DND-41 (cell line): ENCODE measurements at regions not wholly inside any gene's neighbourhood (a gene's known extent, or its start where the extent isn't known, plus 50 kb on each side); places are given as distances from the start of the nearest gene placed in this dataset.

Source experiments
- ATAC-seq: fragments of 200-7000 bp; cut with Tn5 transposase; 3 replicates; pipeline ENCODE4 v1.9.1; 2021; ENCODE audit warnings: low read depth; ENCODE audit not compliant: insufficient read depth
- DNase-seq: peaks from one replicate; pipeline ENCODE4 v3.0.0-alpha.2; 2020
- H2AFZ ChIP-seq: 2 replicates; pipeline ENCODE4 v1.6.0; 2012; ENCODE audit warnings: low read depth, low read length
- H3K27ac ChIP-seq: 2 replicates; pipeline ENCODE4 v1.5.1; 2012; ENCODE audit warnings: low read length, inconsistent platforms
- H3K27me3 ChIP-seq: fragments of 200-600 bp; sonication (generic); 2 replicates; pipeline ENCODE4 v1.6.0; 2012; ENCODE audit warnings: low read length, mild to moderate bottlenecking, inconsistent platforms; ENCODE audit not compliant: insufficient read depth, poor library complexity
- H3K36me3 ChIP-seq: 2 replicates; pipeline ENCODE4 v1.5.1; 2012; ENCODE audit warnings: low read length, inconsistent platforms; ENCODE audit not compliant: insufficient read depth
- H3K4me1 ChIP-seq: 2 replicates; pipeline ENCODE4 v1.5.1; 2012; ENCODE audit warnings: mild to moderate bottlenecking, low read length; ENCODE audit not compliant: insufficient read depth
- H3K4me2 ChIP-seq: 2 replicates; pipeline ENCODE4 v1.6.0; 2012; ENCODE audit warnings: mild to moderate bottlenecking, moderate library complexity, low read length, inconsistent platforms; ENCODE audit not compliant: insufficient read depth
- H3K4me3 ChIP-seq, 2 experiments: fragments of 200-600 bp in 1 of 2; shearing (Covaris generic) in 1 of 2; 2 replicates each; pipeline ENCODE4 v1.5.1; 2012 to 2016; ENCODE audit warnings: inconsistent platforms in 2 of 2, low read length in 2 of 2, mild to moderate bottlenecking in 2 of 2, low read depth in 1 of 2, moderate library complexity in 1 of 2
- H3K79me2 ChIP-seq: 2 replicates; pipeline ENCODE4 v1.6.0; 2012; ENCODE audit warnings: low read length, inconsistent platforms; ENCODE audit not compliant: insufficient read depth
- H3K9ac ChIP-seq: 2 replicates; pipeline ENCODE4 v1.6.0; 2012; ENCODE audit warnings: low read depth, mild to moderate bottlenecking, inconsistent platforms, low read length, moderate library complexity
- H3K9me3 ChIP-seq: 2 replicates; pipeline ENCODE4 v1.5.1; 2012; ENCODE audit warnings: low read length, moderate library complexity, mild to moderate bottlenecking, inconsistent platforms; ENCODE audit not compliant: insufficient read depth, severe bottlenecking
- H4K20me1 ChIP-seq: 2 replicates; pipeline ENCODE4 v1.6.0; 2012; ENCODE audit warnings: low read length; ENCODE audit not compliant: insufficient read depth
- CTCF ChIP-seq: IDR thresholded peaks from 2 replicates; pipeline ENCODE4 v1.5.1; 2012; ENCODE audit warnings: borderline replicate concordance, low read length, moderate library complexity, mild to moderate bottlenecking; ENCODE audit not compliant: poor library complexity, severe bottlenecking; ENCODE audit errors: extremely low read depth
- EZH2 ChIP-seq: IDR thresholded peaks from 3 replicates; pipeline ENCODE4 v1.6.1; 2012; ENCODE audit warnings: borderline replicate concordance, low read depth, mild to moderate bottlenecking, moderate library complexity, low read length, inconsistent platforms; ENCODE audit not compliant: severe bottlenecking

GRCh38 chr12:24020397-24021163 is 71.1 kb upstream of the SOX5 start:
- Histone ChIP-seq H3K4me2 (no peak overlapping the region), H2AFZ (no peak overlapping the region), H3K79me2 (no peaks in the 10 kb centered on the region), H3K9me3 (no peaks in the 10 kb centered on the region), H3K9ac (no peak overlapping the region), H3K36me3 (no peaks in the 10 kb centered on the region), H3K4me1 (no peaks in the 10 kb centered on the region), H4K20me1 (no peaks in the 10 kb centered on the region), H3K4me3 (no peak overlapping the region), H3K27ac (no peak overlapping the region), H3K27me3 (no peaks in the 10 kb centered on the region)
- no peak for DNase-seq
- no peak for TF ChIP-seq EZH2
- TF ChIP-seq CTCF: no peak
- ATAC-seq: no peak

DNA sequence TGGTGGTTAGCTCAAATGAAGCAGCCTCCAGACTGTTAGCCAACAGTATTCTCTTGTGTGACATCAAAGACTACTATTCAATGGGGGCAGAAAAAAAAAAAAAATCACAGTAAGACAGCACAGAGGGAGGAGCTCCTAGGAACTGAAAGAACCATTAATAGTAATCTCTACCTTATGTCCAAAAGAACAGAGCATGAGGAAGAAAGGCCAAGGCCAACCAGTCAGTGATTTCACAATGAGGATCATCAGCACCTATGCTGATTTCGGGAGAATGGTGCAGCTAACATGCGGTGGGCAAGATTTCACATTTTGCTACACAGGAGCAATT is 66.3 kb upstream of the SOX5 start:
- no peak overlapping the region for H3K4me2 ChIP-seq
- H4K20me1 ChIP-seq: no peaks in the 10 kb centered on the region
- H3K27me3 ChIP-seq: no peaks in the 10 kb centered on the region
- H3K9me3 ChIP-seq: no peaks in the 10 kb centered on the region
- TF ChIP-seq EZH2: no peak
- TF ChIP-seq CTCF: no peak
- H3K27ac ChIP-seq: no peak overlapping the region
- no peak overlapping the region for H3K4me3 ChIP-seq
- DNase-seq: no peak
- H3K36me3 ChIP-seq: no peaks in the 10 kb centered on the region
- H3K79me2 ChIP-seq: no peaks in the 10 kb centered on the region
- no peak overlapping the region for H2AFZ ChIP-seq
- no peak overlapping the region for H3K9ac ChIP-seq
- H3K4me1 ChIP-seq: peaks cover 4% of the 10 kb centered on the region; the same call in 1 of the 2 replicates
- ATAC-seq: no peak

GRCh38 chr12:24014915-24015832 is 65.7 kb upstream of the SOX5 start:
- H3K4me3 ChIP-seq: no peak overlapping the region

GRCh38 chr12:24014240-24014639 is 64.8 kb upstream of the SOX5 start:
- H3K27ac ChIP-seq: no peak overlapping the region
- no peaks in the 10 kb centered on the region for H3K36me3 ChIP-seq
- TF ChIP-seq CTCF (no peak), EZH2 (no peak)
- no peak overlapping the region for H3K9ac ChIP-seq
- no peak overlapping the region for H3K4me2 ChIP-seq
- H3K4me1 ChIP-seq: peaks cover 4% of the 10 kb centered on the region; the same call in 1 of the 2 replicates
- no peaks in the 10 kb centered on the region for H4K20me1 ChIP-seq
- ATAC-seq (no peak), DNase-seq (no peak)
- H3K4me3 ChIP-seq: no peak overlapping the region
- H3K9me3 ChIP-seq: no peaks in the 10 kb centered on the region
- no peaks in the 10 kb centered on the region for H3K27me3 ChIP-seq
- no peaks in the 10 kb centered on the region for H3K79me2 ChIP-seq
- no peak overlapping the region for H2AFZ ChIP-seq

More at GRCh38 chr12:24014915-24015832, 65.7 kb upstream of the SOX5 start:
- no peak overlapping the region for H3K9ac ChIP-seq
- no peaks in the 10 kb centered on the region for H3K9me3 ChIP-seq
- no peak for TF ChIP-seq EZH2
- H3K4me2 ChIP-seq: no peak overlapping the region
- peaks cover 4% of the 10 kb centered on the region; the same call in 1 of the 2 replicates for H3K4me1 ChIP-seq
- H2AFZ ChIP-seq: no peak overlapping the region
- H3K27ac ChIP-seq: no peak overlapping the region
- DNase-seq (no peak), ATAC-seq (peak; percentile 47; the same call in 2 of the 3 replicates)
- H4K20me1 ChIP-seq: no peaks in the 10 kb centered on the region
- no peaks in the 10 kb centered on the region for H3K79me2 ChIP-seq
- no peaks in the 10 kb centered on the region for H3K36me3 ChIP-seq
- no peaks in the 10 kb centered on the region for H3K27me3 ChIP-seq
